HEK293 (cell line): ENCODE measurements at regions not wholly inside any gene's neighbourhood (a gene's known extent, or its start where the extent isn't known, plus 50 kb on each side); places are given as distances from the start of the nearest gene placed in this dataset.

Experiments
- CTCF ChIA-PET: fragments of 350-600 bp; formaldehyde crosslinking; extraction: SDS; loops from one replicate; lab custom pipeline; 2021; ENCODE audit warnings: antibody characterized with exemption; lab: Yijun Ruan, JAX
- POLR2A ChIA-PET: fragments of 300-600 bp; formaldehyde crosslinking; extraction: SDS; loops from one replicate; lab custom pipeline; 2020; ENCODE audit warnings: antibody characterized with exemption, inconsistent platforms; lab: Yijun Ruan, JAX
- H3K27ac ChIP-seq: fragments of 200-500 bp; sonication (Bioruptor generic); 2 replicates; pipeline ENCODE4 v1.5.1; 2014; ENCODE audit warnings: low read depth, low read length, control low read depth, inconsistent platforms; ENCODE audit errors: extremely low read depth
- H3K36me3 ChIP-seq, 2 experiments: fragments of 200-500 bp in 1 of 2; sonication (Bioruptor generic) in 1 of 2; 1 replicate in 1 of 2; 2 replicates in 1 of 2; pipeline ENCODE4 v1.5.1; 2014 to 2017; ENCODE audit warnings: inconsistent platforms in 2 of 2, low read length in 2 of 2; ENCODE audit not compliant: control insufficient read depth in 2 of 2, insufficient read depth in 1 of 2
- H3K4me1 ChIP-seq: fragments of 200-500 bp; sonication (Bioruptor generic); 2 replicates; pipeline ENCODE4 v1.5.1; 2014; ENCODE audit warnings: mild to moderate bottlenecking, low read length, inconsistent platforms; ENCODE audit not compliant: control insufficient read depth, insufficient read depth
- H3K4me3 ChIP-seq: 2 replicates; pipeline ENCODE4 v1.5.1; 2011; ENCODE audit warnings: low read depth, mild to moderate bottlenecking, control low read depth, low read length, moderate library complexity
- H3K9me3 ChIP-seq: fragments of 200-500 bp; sonication (Bioruptor generic); 2 replicates; pipeline ENCODE4 v1.5.1; 2014; ENCODE audit warnings: low read depth, low read length, inconsistent platforms; ENCODE audit not compliant: control insufficient read depth, insufficient read depth
- FEZF1 ChIP-seq: fragments of 450-650 bp; formaldehyde crosslinking; IDR thresholded peaks from 2 replicates; pipeline ENCODE4 v1.5.1; 2016; ENCODE audit warnings: missing biosample characterization, missing genetic modification characterization
- GLI4 ChIP-seq: fragments of 450-650 bp; formaldehyde crosslinking; IDR thresholded peaks from 2 replicates; pipeline ENCODE4 v1.5.1; 2016; ENCODE audit warnings: missing biosample characterization, missing genetic modification characterization
- GLIS1 ChIP-seq: fragments of 450-650 bp; formaldehyde crosslinking; IDR thresholded peaks from 2 replicates; pipeline ENCODE4 v1.5.1; 2016; ENCODE audit warnings: missing biosample characterization, missing genetic modification characterization
- HIC1 ChIP-seq: fragments of 450-650 bp; formaldehyde crosslinking; IDR thresholded peaks from 2 replicates; pipeline ENCODE4 v1.5.1; 2016; ENCODE audit warnings: missing biosample characterization, missing genetic modification characterization
- IKZF3 ChIP-seq: fragments of 450-650 bp; IDR thresholded peaks from 2 replicates; pipeline ENCODE4 v1.5.0; 2018; ENCODE audit warnings: missing biosample characterization, mild to moderate bottlenecking, missing genetic modification characterization, moderate library complexity
- KLF1 ChIP-seq: fragments of 450-650 bp; formaldehyde crosslinking; IDR thresholded peaks from 2 replicates; pipeline ENCODE4 v1.5.1; 2016; ENCODE audit warnings: missing biosample characterization, missing genetic modification characterization
- OSR2 ChIP-seq: fragments of 450-650 bp; formaldehyde crosslinking; IDR thresholded peaks from 2 replicates; pipeline ENCODE4 v1.5.1; 2016; ENCODE audit warnings: missing biosample characterization, missing genetic modification characterization
- RBAK ChIP-seq: fragments of 450-650 bp; formaldehyde crosslinking; IDR thresholded peaks from 2 replicates; pipeline ENCODE4 v1.5.1; 2016; ENCODE audit warnings: missing biosample characterization, missing genetic modification characterization
- SCRT1 ChIP-seq: fragments of 450-650 bp; formaldehyde crosslinking; IDR thresholded peaks from 2 replicates; pipeline ENCODE4 v1.5.1; 2016; ENCODE audit warnings: missing biosample characterization, missing genetic modification characterization, borderline replicate concordance
- TRIM28 ChIP-seq: IDR thresholded peaks from 2 replicates; pipeline ENCODE4 v1.6.1; 2011; ENCODE audit warnings: low read length, control low read depth, borderline replicate concordance
- YY2 ChIP-seq: fragments of 450-650 bp; formaldehyde crosslinking; IDR thresholded peaks from 2 replicates; pipeline ENCODE4 v1.5.1; 2016; ENCODE audit warnings: missing biosample characterization, missing genetic modification characterization
- ZFP41 ChIP-seq: fragments of 450-650 bp; formaldehyde crosslinking; IDR thresholded peaks from 2 replicates; pipeline ENCODE4 v1.5.1; 2016; ENCODE audit warnings: missing biosample characterization, missing genetic modification characterization, borderline replicate concordance
- ZNF16 ChIP-seq: fragments of 450-650 bp; formaldehyde crosslinking; IDR thresholded peaks from 2 replicates; pipeline ENCODE4 v1.5.1; 2016; ENCODE audit warnings: low read depth, missing biosample characterization, missing genetic modification characterization
- ZNF18 ChIP-seq: fragments of 450-650 bp; formaldehyde crosslinking; IDR thresholded peaks from 2 replicates; pipeline ENCODE4 v1.5.1; 2016; ENCODE audit warnings: missing biosample characterization, missing genetic modification characterization
- ZNF19 ChIP-seq: fragments of 450-650 bp; formaldehyde crosslinking; IDR thresholded peaks from 2 replicates; pipeline ENCODE4; 2016; ENCODE audit warnings: missing biosample characterization, missing genetic modification characterization, low read depth
- ZNF324 ChIP-seq: fragments of 450-650 bp; formaldehyde crosslinking; IDR thresholded peaks from 2 replicates; pipeline ENCODE4 v1.5.1; 2016; ENCODE audit warnings: missing biosample characterization, missing genetic modification characterization
- ZNF394 ChIP-seq: fragments of 450-650 bp; formaldehyde crosslinking; IDR thresholded peaks from 2 replicates; pipeline ENCODE4 v1.5.1; 2016; ENCODE audit warnings: missing biosample characterization, missing genetic modification characterization, mild to moderate bottlenecking, moderate library complexity, borderline replicate concordance
- ZNF398 ChIP-seq: fragments of 450-650 bp; formaldehyde crosslinking; IDR thresholded peaks from 2 replicates; pipeline ENCODE4 v1.5.1; 2017; ENCODE audit warnings: missing biosample characterization, missing genetic modification characterization
- ZNF473 ChIP-seq: fragments of 450-650 bp; formaldehyde crosslinking; IDR thresholded peaks from 2 replicates; pipeline ENCODE4 v1.5.1; 2017; ENCODE audit warnings: missing biosample characterization, missing genetic modification characterization
- ZNF488 ChIP-seq: fragments of 450-650 bp; formaldehyde crosslinking; IDR thresholded peaks from 2 replicates; pipeline ENCODE4 v1.5.1; 2016; ENCODE audit warnings: missing biosample characterization, missing genetic modification characterization
- ZNF544 ChIP-seq: fragments of 450-650 bp; formaldehyde crosslinking; IDR thresholded peaks from 2 replicates; pipeline ENCODE4 v1.5.0; 2017; ENCODE audit warnings: missing biosample characterization, missing genetic modification characterization
- ZNF561 ChIP-seq: fragments of 450-650 bp; IDR thresholded peaks from 2 replicates; pipeline ENCODE4 v1.5.1; 2018; ENCODE audit warnings: missing biosample characterization, missing genetic modification characterization, borderline replicate concordance
- ZNF571 ChIP-seq: fragments of 450-650 bp; formaldehyde crosslinking; IDR thresholded peaks from 2 replicates; pipeline ENCODE4 v1.5.0; 2017; ENCODE audit warnings: missing biosample characterization, missing genetic modification characterization
- ZSCAN4 ChIP-seq: fragments of 450-650 bp; formaldehyde crosslinking; IDR thresholded peaks from 2 replicates; pipeline ENCODE4 v1.5.1; 2017; ENCODE audit warnings: missing biosample characterization, missing genetic modification characterization

GRCh38 chr12:125983784-125984500, 918.7 kb downstream of the AACS start (continued):
- no peak for TF ChIP-seq ZNF398 (tag by site-specific recombination)
- TF ChIP-seq TRIM28 = no peak

- ChIA-PET CTCF (no interaction called here), POLR2A (no interaction called here)
- H3K4me3 ChIP-seq = no peak overlapping the region
- H3K36me3 ChIP-seq = no peaks in the 10 kb centered on the region
- H3K9me3 ChIP-seq = no peaks in the 10 kb centered on the region
- H3K27ac ChIP-seq = no peak overlapping the region
- no peak for TF ChIP-seq OSR2 (tag by site-specific recombination)
- TF ChIP-seq KLF1 = no peak
- no peak for TF ChIP-seq FEZF1
- TF ChIP-seq ZNF473 = no peak
- no peak for TF ChIP-seq ZSCAN4
- TF ChIP-seq RBAK = no peak
- TF ChIP-seq ZNF561 (tag by site-specific recombination) = no peak
- no peak for TF ChIP-seq SCRT1 (tag by site-specific recombination)
- no peaks in the 10 kb centered on the region for H3K4me1 ChIP-seq
Measured at GRCh38 chr12:125988545-125988944, 923.3 kb downstream of the AACS start.

GRCh38 chr12:125989696-125990095, 924.5 kb downstream of the AACS start:
- POLR2A ChIA-PET = no interaction called here
- H3K4me3 ChIP-seq = no peak overlapping the region
- CTCF ChIA-PET = no interaction called here
- H3K4me1 ChIP-seq = no peaks in the 10 kb centered on the region
- TF ChIP-seq ZNF18 (no peak), GLI4 (tag by site-specific recombination) (no peak), IKZF3 (tag by site-specific recombination) (no peak), ZNF488 (no peak)
- H3K27ac ChIP-seq = no peak overlapping the region
- no peaks in the 10 kb centered on the region for H3K36me3 ChIP-seq
- H3K9me3 ChIP-seq = no peaks in the 10 kb centered on the region

- Histone ChIP-seq H3K4me3 (no peak overlapping the region), H3K36me3 (no peaks in the 10 kb centered on the region), H3K4me1 (no peaks in the 10 kb centered on the region), H3K27ac (no peak overlapping the region), H3K9me3 (no peaks in the 10 kb centered on the region)
- POLR2A ChIA-PET = no interaction called here
- CTCF ChIA-PET = no interaction called here
- TF ChIP-seq ZNF19 = no peak
- TF ChIP-seq YY2 (tag by site-specific recombination) = no peak
- no peak for TF ChIP-seq ZFP41
- TF ChIP-seq ZNF571 (tag by site-specific recombination) = no peak
- no peak for TF ChIP-seq ZNF394 (tag by site-specific recombination)
- no peak for TF ChIP-seq ZNF544 (tag by site-specific recombination)
- no peak for TF ChIP-seq ZNF16 (tag by site-specific recombination)
- TF ChIP-seq GLIS1 (tag by site-specific recombination) = no peak
- TF ChIP-seq HIC1 (tag by site-specific recombination) = no peak
- TF ChIP-seq ZNF324 (tag by site-specific recombination) = no peak
Measured at GRCh38 chr12:125996443-125996842, 931.2 kb downstream of the AACS start.
